ENCODE measurements at regions not wholly inside any gene's neighbourhood (a gene's known extent, or its start where the extent isn't known, plus 50 kb on each side); places are given as distances from the start of the nearest gene placed in this dataset.

GRCh38 chr16:82510789-82511305, 115.9 kb upstream of the CDH13 start:
- Histone ChIP-seq H3K36me3 (no peaks in the 10 kb centered on the region), H3K27ac (replicated peaks) (no peak overlapping the region), H3K4me1 (no peaks in the 10 kb centered on the region), H3K9me3 (replicated peaks) (peaks cover 17% of the 10 kb centered on the region), H3K4me3 (no peak overlapping the region), H3K27me3 (ENCODE audit: low read depth) (peaks cover 3% of the 10 kb centered on the region)
- no peak for TF ChIP-seq CTCF (IDR thresholded peaks at IDR 0.05; ENCODE audit: borderline replicate concordance)
- DNase-seq, result no peak
- intact Hi-C loops (cut with micrococcal nuclease), result no loop called here

- intact Hi-C loops (cut with micrococcal nuclease), result no loop called here
- H3K36me3 ChIP-seq, result no peaks in the 10 kb centered on the region
- no peak for DNase-seq
- no peak for TF ChIP-seq CTCF (IDR thresholded peaks at IDR 0.05; ENCODE audit: borderline replicate concordance)
- no peaks in the 10 kb centered on the region for H3K4me1 ChIP-seq
- peaks cover 17% of the 10 kb centered on the region for H3K9me3 ChIP-seq (replicated peaks)
- no peak overlapping the region for H3K4me3 ChIP-seq
- peaks cover 3% of the 10 kb centered on the region for H3K27me3 ChIP-seq (ENCODE audit: low read depth)
- no peak overlapping the region for H3K27ac ChIP-seq (replicated peaks)
Observed at GRCh38 chr16:82509691-82510430, 116.9 kb upstream of the CDH13 start.

DNA sequence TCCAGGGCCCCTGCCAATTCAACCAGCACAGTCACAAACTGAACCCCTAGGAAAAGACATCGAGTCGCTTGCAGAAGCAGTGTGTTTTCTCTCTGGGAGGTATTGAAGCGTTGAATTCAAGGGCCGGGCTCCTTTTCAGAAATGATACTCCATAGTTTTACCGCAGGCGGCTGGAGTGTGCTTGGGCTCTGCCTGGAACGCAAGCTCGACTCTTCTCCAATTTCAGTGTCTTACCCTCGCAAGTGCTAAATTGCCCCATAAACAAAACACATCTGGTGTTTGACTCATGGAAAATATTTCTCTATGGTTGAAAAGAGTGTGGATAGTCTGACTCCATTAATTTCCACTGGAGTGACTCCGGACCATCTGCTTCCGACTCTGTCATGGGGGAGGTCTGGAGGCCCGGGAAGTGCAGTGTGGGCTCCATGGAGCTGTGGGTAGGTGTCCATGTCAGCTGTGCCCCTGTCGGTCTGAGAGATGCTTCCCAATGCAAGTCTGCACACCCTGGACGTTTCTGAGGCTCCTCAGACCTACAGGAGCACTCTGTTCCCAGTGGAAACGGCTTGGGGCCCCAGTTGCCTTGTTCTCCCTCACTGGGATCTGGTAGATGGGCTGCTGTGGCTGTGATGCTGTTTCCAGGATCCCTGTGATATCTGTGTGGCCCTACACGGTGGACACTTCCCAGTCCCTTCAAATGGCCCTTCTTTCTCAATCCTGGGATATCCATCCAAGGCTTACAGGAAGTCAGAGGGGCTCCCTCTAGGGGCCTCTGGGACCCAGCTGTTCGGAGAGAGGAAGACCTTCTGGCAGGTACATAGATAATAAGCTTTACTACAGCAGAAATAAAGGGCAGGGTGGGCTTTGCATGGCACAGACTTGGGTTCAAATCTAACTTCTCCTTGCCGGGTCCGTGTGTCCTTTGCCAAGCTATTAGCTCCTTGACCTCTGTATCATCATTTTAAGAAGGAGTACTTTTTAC, 119.8 kb upstream of the CDH13 start:
- H3K4me3 ChIP-seq, result no peak overlapping the region
- H3K36me3 ChIP-seq, result no peaks in the 10 kb centered on the region
- TF ChIP-seq CTCF (IDR thresholded peaks at IDR 0.05; ENCODE audit: borderline replicate concordance), result no peak
- no peak overlapping the region for H3K27ac ChIP-seq (replicated peaks)
- peaks cover 17% of the 10 kb centered on the region for H3K9me3 ChIP-seq (replicated peaks)
- intact Hi-C loops (cut with micrococcal nuclease), result no loop called here
- no peaks in the 10 kb centered on the region for H3K4me1 ChIP-seq
- peaks cover 16% of the 10 kb centered on the region for H3K27me3 ChIP-seq (ENCODE audit: low read depth)
- no peak for DNase-seq

DNA sequence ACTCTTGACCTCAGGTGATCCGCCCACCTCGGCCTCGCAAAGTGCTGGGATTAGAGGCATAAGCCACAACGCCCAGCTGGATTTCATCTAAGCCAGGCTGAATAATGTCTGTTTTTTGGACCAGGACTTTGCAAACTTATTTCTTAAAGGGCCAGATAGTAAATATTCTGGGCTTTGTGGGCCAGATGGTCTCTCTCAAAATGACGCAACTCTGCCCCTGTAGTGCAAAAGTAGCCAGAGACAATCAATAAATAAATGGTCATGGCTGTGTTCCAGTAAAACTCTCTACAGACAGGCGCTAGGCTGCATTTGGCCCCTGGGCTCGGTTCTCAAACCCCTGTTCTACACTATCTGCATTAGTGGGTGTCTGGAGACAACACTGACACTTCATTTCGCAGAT, 121.9 kb upstream of the CDH13 start:
- H3K27me3 ChIP-seq (ENCODE audit: low read depth), result peaks cover 18% of the 10 kb centered on the region
- no peak for TF ChIP-seq CTCF (IDR thresholded peaks at IDR 0.05; ENCODE audit: borderline replicate concordance)
- intact Hi-C loops (cut with micrococcal nuclease), result no loop called here
- H3K27ac ChIP-seq (replicated peaks), result no peak overlapping the region
- H3K36me3 ChIP-seq, result no peaks in the 10 kb centered on the region
- H3K4me1 ChIP-seq, result no peaks in the 10 kb centered on the region
- no peak overlapping the region for H3K4me3 ChIP-seq
- DNase-seq, result no peak
- peaks cover 17% of the 10 kb centered on the region for H3K9me3 ChIP-seq (replicated peaks)

DNA sequence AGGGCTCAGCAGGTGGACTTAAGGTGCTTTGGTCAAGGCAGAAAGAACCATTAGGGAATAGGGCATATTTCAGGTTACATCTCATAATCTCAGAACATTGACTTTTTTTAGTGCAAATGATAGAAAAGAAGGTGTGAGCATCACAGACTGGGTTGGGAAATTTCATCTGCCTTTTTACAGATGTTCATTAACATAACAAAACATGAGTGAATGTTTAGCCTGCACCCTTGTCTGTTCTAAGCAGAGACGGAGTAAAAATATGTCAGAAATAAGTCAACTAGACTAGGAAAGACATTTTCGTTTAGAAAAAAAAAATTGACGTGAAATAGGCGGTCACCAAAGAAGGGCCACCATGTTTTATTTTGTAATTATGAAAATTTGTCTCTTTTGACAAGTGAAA, 127.5 kb upstream of the CDH13 start:
- intact Hi-C loops (cut with micrococcal nuclease), result no loop called here
- Histone ChIP-seq H3K27me3 (ENCODE audit: low read depth) (peaks cover 15% of the 10 kb centered on the region), H3K4me3 (no peak overlapping the region), H3K9me3 (replicated peaks) (no peaks in the 10 kb centered on the region), H3K36me3 (no peaks in the 10 kb centered on the region), H3K4me1 (no peaks in the 10 kb centered on the region), H3K27ac (replicated peaks) (no peak overlapping the region)
- no peak for TF ChIP-seq CTCF (IDR thresholded peaks at IDR 0.05; ENCODE audit: borderline replicate concordance)
- DNase-seq, result no peak

Data from left ventricle myocardium inferior (tissue), 1 donor.